ENCODE measurements at regions not wholly inside any gene's neighbourhood (a gene's known extent, or its start where the extent isn't known, plus 50 kb on each side); places are given as distances from the start of the nearest gene placed in this dataset.

GRCh38 chr14:62409626-62410300, 635.5 kb downstream of the KCNH5 start:
- TF ChIP-seq EZH2 (IDR thresholded peaks at IDR 0.05; ENCODE audit: borderline replicate concordance, low read depth, low read length, severe bottlenecking), result no peak
- TF ChIP-seq CTCF (IDR thresholded peaks at IDR 0.05; ENCODE audit: borderline replicate concordance, extremely low read depth, low read length, poor library complexity, severe bottlenecking), result no peak
- H2AFZ ChIP-seq (ENCODE audit: low read depth, low read length), result no peak overlapping the region
- no peaks in the 10 kb centered on the region for H3K79me2 ChIP-seq (ENCODE audit: insufficient read depth, low read length)
- H3K4me2 ChIP-seq (ENCODE audit: insufficient read depth, low read length), result no peak overlapping the region
- no peak overlapping the region for H3K9ac ChIP-seq (ENCODE audit: low read depth, low read length)
- ATAC-seq (ENCODE audit: insufficient read depth, low read depth), result no peak
- H3K27ac ChIP-seq (ENCODE audit: low read length), result no peak overlapping the region
- no peak for DNase-seq
- H3K4me3 ChIP-seq (ENCODE audit: low read depth in 1 of 2, low read length in 2 of 2), result no peak overlapping the region
- H3K4me1 ChIP-seq (ENCODE audit: insufficient read depth, low read length), result no peaks in the 10 kb centered on the region
- no peaks in the 10 kb centered on the region for H4K20me1 ChIP-seq (ENCODE audit: insufficient read depth, low read length)
- H3K36me3 ChIP-seq (ENCODE audit: insufficient read depth, low read length), result no peaks in the 10 kb centered on the region
- no peaks in the 10 kb centered on the region for H3K9me3 ChIP-seq (ENCODE audit: insufficient read depth, low read length, severe bottlenecking)
- H3K27me3 ChIP-seq (ENCODE audit: insufficient read depth, low read length, poor library complexity), result peaks cover 9% of the 10 kb centered on the region

GRCh38 chr14:62420847-62421246, 624.4 kb downstream of the KCNH5 start:
- TF ChIP-seq EZH2 (IDR thresholded peaks at IDR 0.05; ENCODE audit: borderline replicate concordance, low read depth, low read length, severe bottlenecking) (no peak), CTCF (IDR thresholded peaks at IDR 0.05; ENCODE audit: borderline replicate concordance, extremely low read depth, low read length, poor library complexity, severe bottlenecking) (no peak)
- Histone ChIP-seq H3K4me3 (ENCODE audit: low read depth in 1 of 2, low read length in 2 of 2) (no peak overlapping the region), H3K4me1 (ENCODE audit: insufficient read depth, low read length) (no peaks in the 10 kb centered on the region), H3K27ac (ENCODE audit: low read length) (no peak overlapping the region), H3K9ac (ENCODE audit: low read depth, low read length) (no peak overlapping the region), H3K4me2 (ENCODE audit: insufficient read depth, low read length) (no peak overlapping the region), H4K20me1 (ENCODE audit: insufficient read depth, low read length) (no peaks in the 10 kb centered on the region), H3K36me3 (ENCODE audit: insufficient read depth, low read length) (no peaks in the 10 kb centered on the region), H2AFZ (ENCODE audit: low read depth, low read length) (no peak overlapping the region), H3K9me3 (ENCODE audit: insufficient read depth, low read length, severe bottlenecking) (no peaks in the 10 kb centered on the region), H3K27me3 (ENCODE audit: insufficient read depth, low read length, poor library complexity) (no peaks in the 10 kb centered on the region), H3K79me2 (ENCODE audit: insufficient read depth, low read length) (no peaks in the 10 kb centered on the region)
- ATAC-seq (ENCODE audit: insufficient read depth, low read depth) (no peak), DNase-seq (no peak)

- ATAC-seq (ENCODE audit: insufficient read depth, low read depth) (no peak), DNase-seq (no peak)
- Histone ChIP-seq H3K27me3 (ENCODE audit: insufficient read depth, low read length, poor library complexity) (no peaks in the 10 kb centered on the region), H3K4me3 (ENCODE audit: low read depth in 1 of 2, low read length in 2 of 2) (no peak overlapping the region), H3K9ac (ENCODE audit: low read depth, low read length) (no peak overlapping the region), H3K36me3 (ENCODE audit: insufficient read depth, low read length) (no peaks in the 10 kb centered on the region), H3K79me2 (ENCODE audit: insufficient read depth, low read length) (no peaks in the 10 kb centered on the region), H3K9me3 (ENCODE audit: insufficient read depth, low read length, severe bottlenecking) (no peaks in the 10 kb centered on the region), H3K27ac (ENCODE audit: low read length) (no peak overlapping the region), H2AFZ (ENCODE audit: low read depth, low read length) (no peak overlapping the region), H4K20me1 (ENCODE audit: insufficient read depth, low read length) (no peaks in the 10 kb centered on the region), H3K4me2 (ENCODE audit: insufficient read depth, low read length) (no peak overlapping the region), H3K4me1 (ENCODE audit: insufficient read depth, low read length) (no peaks in the 10 kb centered on the region)
- no peak for TF ChIP-seq CTCF (IDR thresholded peaks at IDR 0.05; ENCODE audit: borderline replicate concordance, extremely low read depth, low read length, poor library complexity, severe bottlenecking)
- TF ChIP-seq EZH2 (IDR thresholded peaks at IDR 0.05; ENCODE audit: borderline replicate concordance, low read depth, low read length, severe bottlenecking), result no peak
These were observed 616.6 kb downstream of the KCNH5 start for GRCh38 chr14:62428429-62429203.
